Thyroid gland (tissue), 4 donors: ENCODE measurements at regions not wholly inside any gene's neighbourhood (a gene's known extent, or its start where the extent isn't known, plus 50 kb on each side); places are given as distances from the start of the nearest gene placed in this dataset.

Experiments
- CTCF ChIP-seq, 6 experiments: fragments of 200-600 bp in 3 of 6; fragments of 450-650 bp in 3 of 6; sonication (generic) in 3 of 6; IDR thresholded peaks; one replicate each; pipeline ENCODE4 v1.5.1; 2016 to 2019; ENCODE audit warnings: antibody characterized with exemption in 6 of 6, mild to moderate bottlenecking in 2 of 6, inconsistent platforms in 1 of 6, moderate library complexity in 1 of 6
- POLR2A ChIP-seq, 2 donors: fragments of 450-650 bp; IDR thresholded peaks; one replicate each; pipeline ENCODE4 v1.6.1; 2017; ENCODE audit warnings: antibody characterized with exemption in 2 of 2, mild to moderate bottlenecking in 2 of 2, moderate library complexity in 1 of 2

GRCh38 chr2:10190737-10191532 lies 68.4 kb downstream of the RRM2 start:
- TF ChIP-seq CTCF (IDR thresholded peaks at IDR 0.05) (no peak), POLR2A (IDR thresholded peaks at IDR 0.05) (no peak)
